ENCODE measurements at regions not wholly inside any gene's neighbourhood (a gene's known extent, or its start where the extent isn't known, plus 50 kb on each side); places are given as distances from the start of the nearest gene placed in this dataset.

DNA sequence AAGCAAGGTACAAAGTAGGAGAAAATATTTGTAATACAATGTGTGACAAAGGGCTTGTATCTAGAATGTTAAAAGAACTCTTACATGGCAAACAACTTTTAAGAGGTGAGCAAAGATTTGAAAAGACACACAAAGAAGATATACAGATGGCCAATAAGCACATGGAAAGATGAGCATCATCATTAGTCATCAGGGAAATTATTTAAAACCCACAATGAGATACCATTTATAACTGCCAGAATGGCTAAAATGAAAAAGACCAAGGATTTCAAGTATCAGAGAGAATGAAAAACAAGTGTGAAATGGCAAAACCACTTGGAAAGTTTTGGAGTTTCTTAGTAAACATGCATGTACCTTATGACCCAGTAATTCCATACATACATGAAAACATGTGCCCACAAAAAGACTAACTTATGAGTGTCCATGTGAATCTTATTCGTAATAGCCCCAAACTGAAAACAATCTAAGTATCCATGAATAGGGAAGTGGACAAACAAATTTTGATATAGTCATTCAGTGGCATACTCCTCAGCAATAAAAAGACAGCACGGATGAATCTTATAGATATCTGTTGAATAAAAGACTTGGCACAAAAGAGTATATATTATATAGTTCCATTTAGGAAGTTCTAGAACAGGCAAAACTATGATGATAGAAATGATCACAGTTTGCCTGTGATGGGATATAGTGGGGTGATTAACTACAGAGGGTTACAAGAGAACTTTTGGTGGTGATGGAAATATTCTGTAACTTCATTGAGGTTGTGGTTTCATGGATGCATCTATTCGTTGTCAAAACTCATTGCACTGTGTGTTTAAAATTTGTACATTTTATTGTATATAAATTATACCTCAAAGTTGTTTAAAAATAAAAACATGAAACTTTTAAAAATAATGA, 82.0 kb downstream of the DISP1 start:
- CTCF ChIA-PET = no interaction called here
- peaks cover 8% of the 10 kb centered on the region for H3K4me1 ChIP-seq (ENCODE audit: control insufficient read depth, insufficient read depth, low read length)
- TF ChIP-seq BCL11A (tag by site-specific recombination; IDR thresholded peaks at IDR 0.05; ENCODE audit: low read depth) (no peak), TCF7L2 (IDR thresholded peaks at IDR 0.05; ENCODE audit: borderline replicate concordance, low read depth, low read length) (no peak), ZNF16 (tag by site-specific recombination; IDR thresholded peaks at IDR 0.05; ENCODE audit: low read depth) (no peak), SCRT2 (tag by site-specific recombination; IDR thresholded peaks at IDR 0.05) (no peak), ZNF211 (tag by site-specific recombination; IDR thresholded peaks at IDR 0.05; ENCODE audit: low read depth) (no peak), ZNF366 (tag by site-specific recombination; conservative IDR thresholded peaks at IDR 0.05) (no peak), ZBTB48 (tag by site-specific recombination; IDR thresholded peaks at IDR 0.05) (no peak), ZNF354C (tag by site-specific recombination; IDR thresholded peaks at IDR 0.05; ENCODE audit: borderline replicate concordance, low read depth) (no peak), ZNF174 (tag by site-specific recombination; IDR thresholded peaks at IDR 0.05) (no peak), ZNF302 (tag by site-specific recombination; IDR thresholded peaks at IDR 0.05; ENCODE audit: low read depth) (no peak), ZNF621 (tag by site-specific recombination; IDR thresholded peaks at IDR 0.05) (no peak), GLI2 (tag by site-specific recombination; IDR thresholded peaks at IDR 0.05; ENCODE audit: borderline replicate concordance, low read depth) (no peak), ZNF433 (tag by site-specific recombination; IDR thresholded peaks at IDR 0.05; ENCODE audit: low read depth) (no peak), ZBTB17 (tag by site-specific recombination; IDR thresholded peaks at IDR 0.05) (no peak), ZNF626 (tag by site-specific recombination; IDR thresholded peaks at IDR 0.05) (no peak), ZNF114 (tag by site-specific recombination; IDR thresholded peaks at IDR 0.05) (no peak), ZNF175 (tag by site-specific recombination; IDR thresholded peaks at IDR 0.05) (no peak)
- TF ChIP-seq, protein P1, sequence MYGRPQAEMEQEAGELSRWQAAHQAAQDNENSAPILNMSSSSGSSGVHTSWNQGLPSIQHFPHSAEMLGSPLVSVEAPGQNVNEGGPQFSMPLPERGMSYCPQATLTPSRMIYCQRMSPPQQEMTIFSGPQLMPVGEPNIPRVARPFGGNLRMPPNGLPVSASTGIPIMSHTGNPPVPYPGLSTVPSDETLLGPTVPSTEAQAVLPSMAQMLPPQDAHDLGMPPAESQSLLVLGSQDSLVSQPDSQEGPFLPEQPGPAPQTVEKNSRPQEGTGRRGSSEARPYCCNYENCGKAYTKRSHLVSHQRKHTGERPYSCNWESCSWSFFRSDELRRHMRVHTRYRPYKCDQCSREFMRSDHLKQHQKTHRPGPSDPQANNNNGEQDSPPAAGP (tag by site-specific recombination; IDR thresholded peaks at IDR 0.05) = no peak
- TF ChIP-seq, protein P2, sequence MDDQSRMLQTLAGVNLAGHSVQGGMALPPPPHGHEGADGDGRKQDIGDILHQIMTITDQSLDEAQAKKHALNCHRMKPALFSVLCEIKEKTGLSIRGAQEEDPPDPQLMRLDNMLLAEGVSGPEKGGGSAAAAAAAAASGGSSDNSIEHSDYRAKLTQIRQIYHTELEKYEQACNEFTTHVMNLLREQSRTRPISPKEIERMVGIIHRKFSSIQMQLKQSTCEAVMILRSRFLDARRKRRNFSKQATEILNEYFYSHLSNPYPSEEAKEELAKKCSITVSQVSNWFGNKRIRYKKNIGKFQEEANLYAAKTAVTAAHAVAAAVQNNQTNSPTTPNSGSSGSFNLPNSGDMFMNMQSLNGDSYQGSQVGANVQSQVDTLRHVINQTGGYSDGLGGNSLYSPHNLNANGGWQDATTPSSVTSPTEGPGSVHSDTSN (CRISPR knock-in tag; IDR thresholded peaks at IDR 0.05) = no peak
- TF ChIP-seq, protein P3, sequence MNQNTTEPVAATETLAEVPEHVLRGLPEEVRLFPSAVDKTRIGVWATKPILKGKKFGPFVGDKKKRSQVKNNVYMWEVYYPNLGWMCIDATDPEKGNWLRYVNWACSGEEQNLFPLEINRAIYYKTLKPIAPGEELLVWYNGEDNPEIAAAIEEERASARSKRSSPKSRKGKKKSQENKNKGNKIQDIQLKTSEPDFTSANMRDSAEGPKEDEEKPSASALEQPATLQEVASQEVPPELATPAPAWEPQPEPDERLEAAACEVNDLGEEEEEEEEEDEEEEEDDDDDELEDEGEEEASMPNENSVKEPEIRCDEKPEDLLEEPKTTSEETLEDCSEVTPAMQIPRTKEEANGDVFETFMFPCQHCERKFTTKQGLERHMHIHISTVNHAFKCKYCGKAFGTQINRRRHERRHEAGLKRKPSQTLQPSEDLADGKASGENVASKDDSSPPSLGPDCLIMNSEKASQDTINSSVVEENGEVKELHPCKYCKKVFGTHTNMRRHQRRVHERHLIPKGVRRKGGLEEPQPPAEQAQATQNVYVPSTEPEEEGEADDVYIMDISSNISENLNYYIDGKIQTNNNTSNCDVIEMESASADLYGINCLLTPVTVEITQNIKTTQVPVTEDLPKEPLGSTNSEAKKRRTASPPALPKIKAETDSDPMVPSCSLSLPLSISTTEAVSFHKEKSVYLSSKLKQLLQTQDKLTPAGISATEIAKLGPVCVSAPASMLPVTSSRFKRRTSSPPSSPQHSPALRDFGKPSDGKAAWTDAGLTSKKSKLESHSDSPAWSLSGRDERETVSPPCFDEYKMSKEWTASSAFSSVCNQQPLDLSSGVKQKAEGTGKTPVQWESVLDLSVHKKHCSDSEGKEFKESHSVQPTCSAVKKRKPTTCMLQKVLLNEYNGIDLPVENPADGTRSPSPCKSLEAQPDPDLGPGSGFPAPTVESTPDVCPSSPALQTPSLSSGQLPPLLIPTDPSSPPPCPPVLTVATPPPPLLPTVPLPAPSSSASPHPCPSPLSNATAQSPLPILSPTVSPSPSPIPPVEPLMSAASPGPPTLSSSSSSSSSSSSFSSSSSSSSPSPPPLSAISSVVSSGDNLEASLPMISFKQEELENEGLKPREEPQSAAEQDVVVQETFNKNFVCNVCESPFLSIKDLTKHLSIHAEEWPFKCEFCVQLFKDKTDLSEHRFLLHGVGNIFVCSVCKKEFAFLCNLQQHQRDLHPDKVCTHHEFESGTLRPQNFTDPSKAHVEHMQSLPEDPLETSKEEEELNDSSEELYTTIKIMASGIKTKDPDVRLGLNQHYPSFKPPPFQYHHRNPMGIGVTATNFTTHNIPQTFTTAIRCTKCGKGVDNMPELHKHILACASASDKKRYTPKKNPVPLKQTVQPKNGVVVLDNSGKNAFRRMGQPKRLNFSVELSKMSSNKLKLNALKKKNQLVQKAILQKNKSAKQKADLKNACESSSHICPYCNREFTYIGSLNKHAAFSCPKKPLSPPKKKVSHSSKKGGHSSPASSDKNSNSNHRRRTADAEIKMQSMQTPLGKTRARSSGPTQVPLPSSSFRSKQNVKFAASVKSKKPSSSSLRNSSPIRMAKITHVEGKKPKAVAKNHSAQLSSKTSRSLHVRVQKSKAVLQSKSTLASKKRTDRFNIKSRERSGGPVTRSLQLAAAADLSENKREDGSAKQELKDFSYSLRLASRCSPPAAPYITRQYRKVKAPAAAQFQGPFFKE (tag by site-specific recombination; IDR thresholded peaks at IDR 0.05; ENCODE audit: borderline replicate concordance) = no peak
- no peaks in the 10 kb centered on the region for H3K36me3 ChIP-seq (ENCODE audit: control insufficient read depth in 2 of 2, insufficient read depth in 1 of 2, low read length in 2 of 2)
- POLR2A ChIA-PET = interaction anchor here (0.6 kb wide), 1 partner anchor 12 kb away, joined by 4 read pairs; no protein-coding TSS in a partner anchor
- no peaks in the 10 kb centered on the region for H3K9me3 ChIP-seq (ENCODE audit: control insufficient read depth, insufficient read depth, low read depth, low read length)
- H3K27ac ChIP-seq (ENCODE audit: extremely low read depth, low read depth, low read length) = no peak overlapping the region
- no peak overlapping the region for H3K4me3 ChIP-seq (ENCODE audit: low read depth, low read length)
